SK-N-SH treated with all-trans-retinoic acid at 6 μM for 48 hours (cell line): ENCODE measurements at regions not wholly inside any gene's neighbourhood (a gene's known extent, or its start where the extent isn't known, plus 50 kb on each side); places are given as distances from the start of the nearest gene placed in this dataset.

ENCODE experiments used
- CREB5 ChIP-seq: fragments of 250-450 bp; sonication (Bioruptor Pico); IDR thresholded peaks from 2 replicates; pipeline ENCODE4 v1.5.1; 2020; ENCODE audit warnings: low read depth, mild to moderate bottlenecking, moderate library complexity
- CSRNP3 ChIP-seq: fragments of 250-450 bp; sonication (Bioruptor Pico); IDR thresholded peaks from 2 replicates; pipeline ENCODE4 v1.5.1; 2021; ENCODE audit warnings: mild to moderate bottlenecking, moderate library complexity
- ESRRG ChIP-seq: fragments of 250-450 bp; sonication (Bioruptor Pico); IDR thresholded peaks from 2 replicates; pipeline ENCODE4 v1.6.1; 2021; ENCODE audit warnings: mild to moderate bottlenecking
- ISL1 ChIP-seq: fragments of 250-450 bp; sonication (Bioruptor Pico); IDR thresholded peaks from 2 replicates; pipeline ENCODE4 v2.1.2; 2022; ENCODE audit warnings: mild to moderate bottlenecking, moderate library complexity
- RARB ChIP-seq: fragments of 250-450 bp; sonication (Bioruptor Pico); IDR thresholded peaks from 2 replicates; pipeline ENCODE4 v1.8.0; 2021; ENCODE audit warnings: mild to moderate bottlenecking, moderate library complexity
- SNAI2 ChIP-seq: fragments of 250-450 bp; sonication (Bioruptor Pico); IDR thresholded peaks from 2 replicates; pipeline ENCODE4 v1.5.0; 2020; ENCODE audit warnings: mild to moderate bottlenecking, moderate library complexity
- TCF4 ChIP-seq: fragments of 250-450 bp; sonication (Bioruptor Pico); IDR thresholded peaks from 2 replicates; pipeline ENCODE4 v1.8.0; 2021; ENCODE audit warnings: mild to moderate bottlenecking, moderate library complexity, borderline replicate concordance
- ZC3H10 ChIP-seq: fragments of 250-450 bp; sonication (Bioruptor Pico); IDR thresholded peaks from 2 replicates; pipeline ENCODE4 v1.5.1; 2021; ENCODE audit warnings: mild to moderate bottlenecking, moderate library complexity
- ZFP30 ChIP-seq: fragments of 450-650 bp; formaldehyde crosslinking; IDR thresholded peaks from 2 replicates; pipeline ENCODE4 v1.5.0; 2022; ENCODE audit warnings: mild to moderate bottlenecking, moderate library complexity

GRCh38 chr4:64068096-64068495 is 341.2 kb downstream of the TECRL start:
- TF ChIP-seq ZC3H10: no peak
- no peak for TF ChIP-seq CSRNP3 (CRISPR knock-in tag)
- no peak for TF ChIP-seq CREB5 (CRISPR knock-in tag)
- no peak for TF ChIP-seq SNAI2 (CRISPR knock-in tag)
- no peak for TF ChIP-seq TCF4 (CRISPR knock-in tag)
- TF ChIP-seq ESRRG: no peak
- TF ChIP-seq ZFP30 (CRISPR knock-in tag): no peak
- TF ChIP-seq ISL1 (CRISPR knock-in tag): no peak
- TF ChIP-seq RARB (CRISPR knock-in tag): no peak
